Progenitor cell of endocrine pancreas (in vitro differentiated cells): ENCODE measurements at regions not wholly inside any gene's neighbourhood (a gene's known extent, or its start where the extent isn't known, plus 50 kb on each side); places are given as distances from the start of the nearest gene placed in this dataset.
"Not testable (repeated sequence)": the region's sequence is repeated elsewhere in the genome, so short reads cannot be mapped to it uniquely, and the experiment has no call there.

Source experiments
- DNase-seq: peaks from one replicate; pipeline ENCODE4 v3.0.0; 2021; ENCODE audit warnings: low spot score; ENCODE audit not compliant: unreplicated experiment
- H3K27ac Mint-ChIP-seq: 2 replicates; pipeline ENCODE4 v1.8.0; 2021; ENCODE audit warnings: mild to moderate bottlenecking, moderate library complexity, mixed read lengths
- H3K27me3 Mint-ChIP-seq: 2 replicates; pipeline ENCODE4 v1.8.0; 2021; ENCODE audit warnings: mixed read lengths
- H3K36me3 Mint-ChIP-seq: 2 replicates; pipeline ENCODE4 v1.8.0; 2022; ENCODE audit warnings: mixed read lengths; ENCODE audit not compliant: insufficient read depth
- H3K4me1 Mint-ChIP-seq: 2 replicates; pipeline ENCODE4 v1.8.0; 2021; ENCODE audit warnings: low read depth, mixed read lengths
- H3K4me3 Mint-ChIP-seq: 2 replicates; pipeline ENCODE4 v1.8.0; 2021; ENCODE audit warnings: low read depth, mild to moderate bottlenecking, moderate library complexity, mixed read lengths
- H3K9me3 Mint-ChIP-seq: 2 replicates; pipeline ENCODE4 v1.8.0; 2021; ENCODE audit warnings: low read depth, mixed read lengths
- TF ChIP-seq, protein P1 (sequence below): fragments of 200-600 bp; sonication (generic); IDR thresholded peaks from one replicate; pipeline ENCODE4 v1.5.0; 2021; ENCODE audit warnings: antibody characterized with exemption, mild to moderate bottlenecking; ENCODE audit not compliant: unreplicated experiment

DNA sequence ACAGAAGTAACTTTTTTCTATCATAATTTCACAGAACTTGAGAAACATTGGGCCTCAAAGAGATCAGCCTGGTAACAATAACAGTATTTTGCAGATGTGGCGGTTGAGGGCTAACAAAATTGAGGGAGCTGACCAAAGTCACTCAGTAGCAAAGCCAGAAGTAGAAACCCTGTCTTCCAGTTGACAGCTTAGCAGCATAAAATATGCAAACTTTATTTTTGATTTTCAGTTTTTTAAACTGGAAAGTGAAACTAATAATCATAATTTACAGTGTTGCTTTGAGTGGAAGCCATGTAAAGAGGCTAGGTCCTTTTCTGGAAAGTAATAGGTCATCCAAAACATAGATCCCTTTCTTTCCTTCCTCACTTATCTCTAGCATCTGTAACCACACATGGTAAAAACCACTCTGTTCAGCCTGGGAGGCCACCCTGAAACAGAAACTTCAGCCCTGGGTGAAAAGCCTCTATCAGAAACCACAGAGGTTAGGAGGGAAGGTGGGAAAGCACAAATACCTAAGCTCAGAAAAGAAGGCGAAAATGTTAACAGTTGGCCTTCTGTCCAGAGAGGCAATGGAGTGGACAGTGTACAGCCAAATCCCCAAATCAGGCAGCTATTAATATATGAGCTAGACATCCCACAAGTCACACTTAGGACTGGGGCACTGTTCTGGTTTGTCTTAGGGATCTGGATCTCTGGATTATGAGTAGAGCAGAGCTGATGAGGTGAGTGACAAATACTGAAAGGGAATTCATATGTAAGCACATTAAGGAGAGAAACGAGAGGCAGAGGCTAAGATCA lies 61.1 kb upstream of the ARSJ start:
- DNase-seq, result no peak
- Mint-ChIP-seq H3K36me3 (no peaks in the 10 kb centered on the region), H3K9me3 (no peaks in the 10 kb centered on the region)

GRCh38 chr4:114041117-114041475 lies 61.6 kb upstream of the ARSJ start:
- no peak overlapping the region for H3K27ac Mint-ChIP-seq

More for the DNA sequence above, 61.1 kb upstream of the ARSJ start:
- Mint-ChIP-seq H3K27me3 (peaks cover 26% of the 10 kb centered on the region), H3K27ac (no peak overlapping the region), H3K4me1 (peaks cover 26% of the 10 kb centered on the region), H3K4me3 (no peak overlapping the region)
- TF ChIP-seq, protein P1, sequence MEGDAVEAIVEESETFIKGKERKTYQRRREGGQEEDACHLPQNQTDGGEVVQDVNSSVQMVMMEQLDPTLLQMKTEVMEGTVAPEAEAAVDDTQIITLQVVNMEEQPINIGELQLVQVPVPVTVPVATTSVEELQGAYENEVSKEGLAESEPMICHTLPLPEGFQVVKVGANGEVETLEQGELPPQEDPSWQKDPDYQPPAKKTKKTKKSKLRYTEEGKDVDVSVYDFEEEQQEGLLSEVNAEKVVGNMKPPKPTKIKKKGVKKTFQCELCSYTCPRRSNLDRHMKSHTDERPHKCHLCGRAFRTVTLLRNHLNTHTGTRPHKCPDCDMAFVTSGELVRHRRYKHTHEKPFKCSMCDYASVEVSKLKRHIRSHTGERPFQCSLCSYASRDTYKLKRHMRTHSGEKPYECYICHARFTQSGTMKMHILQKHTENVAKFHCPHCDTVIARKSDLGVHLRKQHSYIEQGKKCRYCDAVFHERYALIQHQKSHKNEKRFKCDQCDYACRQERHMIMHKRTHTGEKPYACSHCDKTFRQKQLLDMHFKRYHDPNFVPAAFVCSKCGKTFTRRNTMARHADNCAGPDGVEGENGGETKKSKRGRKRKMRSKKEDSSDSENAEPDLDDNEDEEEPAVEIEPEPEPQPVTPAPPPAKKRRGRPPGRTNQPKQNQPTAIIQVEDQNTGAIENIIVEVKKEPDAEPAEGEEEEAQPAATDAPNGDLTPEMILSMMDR, result no peak

GRCh38 chr4:114043116-114043515 lies 63.7 kb upstream of the ARSJ start:
- Mint-ChIP-seq H3K27ac (no peak overlapping the region), H3K4me1 (peaks cover 33% of the 10 kb centered on the region), H3K9me3 (no peaks in the 10 kb centered on the region), H3K4me3 (no peak overlapping the region), H3K36me3 (no peaks in the 10 kb centered on the region), H3K27me3 (peaks cover 26% of the 10 kb centered on the region)
- TF ChIP-seq, protein P1, result no peak
- DNase-seq, result no peak

More at GRCh38 chr4:114041117-114041475, 61.6 kb upstream of the ARSJ start:
- Mint-ChIP-seq H3K9me3 (no peaks in the 10 kb centered on the region), H3K27me3 (peaks cover 26% of the 10 kb centered on the region), H3K36me3 (no peaks in the 10 kb centered on the region), H3K4me1 (peaks cover 29% of the 10 kb centered on the region), H3K4me3 (no peak overlapping the region)
- DNase-seq, result no peak
- TF ChIP-seq, protein P1, result no peak

DNA sequence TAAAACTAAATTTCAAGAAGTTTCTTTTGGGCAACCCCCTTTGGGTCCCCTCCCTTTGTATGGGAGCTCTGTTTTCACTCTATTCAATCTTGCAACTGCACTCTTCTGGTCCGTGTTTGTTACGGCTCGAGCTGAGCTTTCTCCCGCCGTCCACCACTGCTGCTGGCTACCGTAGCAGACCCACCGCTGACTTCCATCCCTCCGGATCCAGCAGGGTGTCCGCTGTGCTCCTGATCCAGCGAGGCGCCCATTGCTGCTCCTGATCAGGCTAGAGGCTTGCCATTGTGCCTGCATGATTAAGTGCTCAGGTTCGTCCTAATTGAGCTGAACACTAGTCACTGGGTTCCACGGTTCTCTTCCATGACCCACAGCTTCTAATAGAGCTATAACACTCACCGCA lies 64.9 kb upstream of the ARSJ start:
- H3K4me3 Mint-ChIP-seq, H3K9me3 Mint-ChIP-seq, DNase-seq, H3K36me3 Mint-ChIP-seq: not testable (repeated sequence)
- peaks cover 29% of the 10 kb centered on the region for H3K27me3 Mint-ChIP-seq
- peaks cover 23% of the 10 kb centered on the region for H3K4me1 Mint-ChIP-seq
- peak overlapping the region; percentile 56 for H3K27ac Mint-ChIP-seq

- TF ChIP-seq, protein P1, result no peak
- no peak overlapping the region for H3K4me3 Mint-ChIP-seq
- H3K27ac Mint-ChIP-seq, result no peak overlapping the region
- H3K4me1 Mint-ChIP-seq, result peaks cover 14% of the 10 kb centered on the region
- peaks cover 41% of the 10 kb centered on the region for H3K27me3 Mint-ChIP-seq
- H3K9me3 Mint-ChIP-seq, result no peaks in the 10 kb centered on the region
- H3K36me3 Mint-ChIP-seq, result no peaks in the 10 kb centered on the region
- no peak for DNase-seq
Observed at GRCh38 chr4:114046331-114046730, 66.9 kb upstream of the ARSJ start.

DNA sequence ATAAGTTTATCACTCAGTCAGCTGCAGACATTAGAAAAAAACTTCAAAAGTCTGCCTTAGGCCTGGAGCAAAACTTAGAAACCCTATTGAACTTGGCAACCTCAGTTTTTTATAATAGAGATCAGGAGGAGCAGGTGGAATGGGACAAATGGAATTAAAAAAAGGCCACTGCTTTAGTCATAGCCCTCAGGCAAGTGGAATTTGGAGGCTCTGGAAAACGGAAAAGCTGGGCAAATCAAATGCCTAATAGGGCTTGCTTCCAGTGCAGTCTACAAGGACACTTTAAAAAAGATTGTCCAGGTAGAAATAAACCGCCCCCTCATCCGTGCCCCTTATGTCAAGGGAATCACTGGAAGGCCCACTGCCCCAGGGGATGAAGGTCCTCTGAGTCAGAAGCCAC lies 68.7 kb upstream of the ARSJ start:
- not testable (repeated sequence) for H3K9me3 Mint-ChIP-seq, H3K4me3 Mint-ChIP-seq, DNase-seq, H3K27ac Mint-ChIP-seq, H3K36me3 Mint-ChIP-seq
- peaks cover 14% of the 10 kb centered on the region for H3K4me1 Mint-ChIP-seq
- H3K27me3 Mint-ChIP-seq, result peaks cover 32% of the 10 kb centered on the region
